ENCODE measurements at regions not wholly inside any gene's neighbourhood (a gene's known extent, or its start where the extent isn't known, plus 50 kb on each side); places are given as distances from the start of the nearest gene placed in this dataset.

GRCh38 chr13:33963895-33964294 lies 145.9 kb downstream of the RFC3 start:
- TF ChIP-seq GABPA (IDR thresholded peaks at IDR 0.05; ENCODE audit: low read depth) (no peak), REST (IDR thresholded peaks at IDR 0.05; ENCODE audit: insufficient replicate concordance, low read depth) (no peak), SPI1 (IDR thresholded peaks at IDR 0.05; ENCODE audit: borderline replicate concordance, low read depth) (no peak)
- no peak overlapping the region for H3K4me3 ChIP-seq (replicated peaks; ENCODE audit: insufficient read depth, low read length)
- H3K27me3 ChIP-seq (ENCODE audit: insufficient read depth, poor library complexity, severe bottlenecking), result no peaks in the 10 kb centered on the region
- DNase-seq (ENCODE audit: low read depth in 1 of 2, low spot score in 1 of 2), result no peak
- no peak overlapping the region for H3K27ac ChIP-seq (replicated peaks)

- no peak overlapping the region for H3K27ac ChIP-seq (replicated peaks)
- H3K27me3 ChIP-seq (ENCODE audit: insufficient read depth, poor library complexity, severe bottlenecking), result no peaks in the 10 kb centered on the region
- no peak overlapping the region for H3K4me3 ChIP-seq (replicated peaks; ENCODE audit: insufficient read depth, low read length)
- no peak for DNase-seq (ENCODE audit: low read depth in 1 of 2, low spot score in 1 of 2)
- TF ChIP-seq GABPA (IDR thresholded peaks at IDR 0.05; ENCODE audit: low read depth), result no peak
- no peak for TF ChIP-seq POLR2AphosphoS5 (IDR thresholded peaks at IDR 0.05; ENCODE audit: low read depth)
- no peak for TF ChIP-seq CTCF (IDR thresholded peaks at IDR 0.05; ENCODE audit: insufficient read depth, low read length)
- TF ChIP-seq SPI1 (IDR thresholded peaks at IDR 0.05; ENCODE audit: borderline replicate concordance, low read depth), result no peak
- no peak for TF ChIP-seq REST (IDR thresholded peaks at IDR 0.05; ENCODE audit: insufficient replicate concordance, low read depth)
Measured at GRCh38 chr13:33968520-33969507, 150.9 kb downstream of the RFC3 start.

GRCh38 chr13:33970746-33971561 lies 153.0 kb downstream of the RFC3 start:
- DNase-seq (ENCODE audit: low read depth in 1 of 2, low spot score in 1 of 2), result no peak
- H3K27me3 ChIP-seq (ENCODE audit: insufficient read depth, poor library complexity, severe bottlenecking), result no peaks in the 10 kb centered on the region
- TF ChIP-seq POLR2AphosphoS5 (IDR thresholded peaks at IDR 0.05; ENCODE audit: low read depth) (no peak), GABPA (IDR thresholded peaks at IDR 0.05; ENCODE audit: low read depth) (no peak), REST (IDR thresholded peaks at IDR 0.05; ENCODE audit: insufficient replicate concordance, low read depth) (no peak), SPI1 (IDR thresholded peaks at IDR 0.05; ENCODE audit: borderline replicate concordance, low read depth) (no peak), CTCF (IDR thresholded peaks at IDR 0.05; ENCODE audit: insufficient read depth, low read length) (no peak)
- no peak overlapping the region for H3K4me3 ChIP-seq (replicated peaks; ENCODE audit: insufficient read depth, low read length)
- H3K27ac ChIP-seq (replicated peaks), result no peak overlapping the region

All from HL-60 (cell line).